Caco-2 (cell line): ENCODE measurements at regions not wholly inside any gene's neighbourhood (a gene's known extent, or its start where the extent isn't known, plus 50 kb on each side); places are given as distances from the start of the nearest gene placed in this dataset.

Source experiments
- BruUV-seq: library from RNA; stranded (reverse); fragments of 400-500 nt; replicated peaks from 2 replicates; lab custom pipeline; 2021; lab: Mats Ljungman, UMichigan
- CTCF ChIA-PET: fragments of 300-600 bp; sonication (Branson Sonifier 250); formaldehyde crosslinking; loops from one replicate; lab custom pipeline; 2022; ENCODE audit warnings: antibody characterized with exemption; lab: Charles Lee
- POLR2A ChIA-PET: fragments of 300-600 bp; sonication (Branson Sonifier 250); formaldehyde crosslinking; loops from one replicate; lab custom pipeline; 2022; ENCODE audit warnings: antibody characterized with exemption; lab: Charles Lee
- DNase-seq, 2 experiments: peaks; one replicate each; pipeline versions ENCODE4 v3.0.0 to v3.0.0-alpha.2; 2020 to 2022
- H3K27me3 ChIP-seq: replicated peaks from 2 replicates; pipeline ENCODE4 v1.6.0; 2011; ENCODE audit warnings: low read length; ENCODE audit not compliant: control insufficient read depth, insufficient read depth
- H3K36me3 ChIP-seq: 2 replicates; pipeline ENCODE4 v1.5.1; 2011; ENCODE audit warnings: low read length; ENCODE audit not compliant: control insufficient read depth, insufficient read depth
- H3K4me1 ChIP-seq: fragments of 250-450 bp; sonication (Bioruptor Pico); 2 replicates; pipeline ENCODE4 v1.5.1; 2020; ENCODE audit warnings: mild to moderate bottlenecking
- H3K4me3 ChIP-seq: 2 replicates; pipeline ENCODE4 v1.5.1; 2011; ENCODE audit warnings: low read depth, mild to moderate bottlenecking, control low read depth, low read length
- H3K9me3 ChIP-seq: fragments of 250-450 bp; sonication (Bioruptor Pico); 2 replicates; pipeline ENCODE4 v1.5.1; 2020; ENCODE audit warnings: mild to moderate bottlenecking, moderate library complexity
- H3K27ac Mint-ChIP-seq: one replicate; pipeline ENCODE4 v1.8.0; 2022; ENCODE audit warnings: mixed read lengths; ENCODE audit not compliant: unreplicated experiment
- H3K27me3 Mint-ChIP-seq: one replicate; pipeline ENCODE4 v1.8.0; 2022; ENCODE audit warnings: mixed read lengths; ENCODE audit not compliant: insufficient read depth, unreplicated experiment
- H3K36me3 Mint-ChIP-seq: one replicate; pipeline ENCODE4 v1.8.0; 2022; ENCODE audit warnings: mild to moderate bottlenecking, mixed read lengths; ENCODE audit not compliant: insufficient read depth, unreplicated experiment
- H3K4me1 Mint-ChIP-seq: one replicate; pipeline ENCODE4 v1.8.0; 2022; ENCODE audit warnings: low read depth, mixed read lengths; ENCODE audit not compliant: unreplicated experiment
- H3K4me3 Mint-ChIP-seq: one replicate; pipeline ENCODE4 v1.8.0; 2022; ENCODE audit warnings: mild to moderate bottlenecking, moderate library complexity, mixed read lengths; ENCODE audit not compliant: unreplicated experiment
- H3K9me3 Mint-ChIP-seq: one replicate; pipeline ENCODE4 v1.8.0; 2022; ENCODE audit warnings: mixed read lengths; ENCODE audit not compliant: unreplicated experiment
- CTCF ChIP-seq, 2 experiments: fragments of 200-600 bp in 1 of 2; IDR thresholded peaks; 1 replicate in 1 of 2; 2 replicates in 1 of 2; pipeline versions ENCODE4 v1.5.1 to v1.8.0; 2011 to 2022; ENCODE audit warnings: antibody characterized with exemption in 1 of 2, control low read depth in 1 of 2, inconsistent platforms in 1 of 2, low read depth in 1 of 2, low read length in 1 of 2, mild to moderate bottlenecking in 1 of 2, moderate library complexity in 1 of 2; ENCODE audit not compliant: insufficient read depth in 1 of 2, severe bottlenecking in 1 of 2, unreplicated experiment in 1 of 2
- intact Hi-C: fragments of 100-400 bp; cut with micrococcal nuclease; formaldehyde crosslinking; loops from one replicate; pipeline ENCODE4 v1.10.0; 2022; ENCODE audit not compliant: unreplicated experiment

- H3K9me3 ChIP-seq: no peaks in the 10 kb centered on the region
- H3K9me3 Mint-ChIP-seq: no peaks in the 10 kb centered on the region
- DNase-seq: no peak
- no peaks in the 10 kb centered on the region for H3K4me1 ChIP-seq
- no peak overlapping the region for H3K4me3 ChIP-seq
- H3K36me3 Mint-ChIP-seq: no peaks in the 10 kb centered on the region
- H3K4me3 Mint-ChIP-seq: no peak overlapping the region
- H3K4me1 Mint-ChIP-seq: no peaks in the 10 kb centered on the region
- BruUV-seq: no TSS peak
- intact Hi-C loops: no loop called here
- TF ChIP-seq CTCF (IDR thresholded peaks at IDR 0.05; ENCODE audit: insufficient read depth in 1 of 2, low read depth in 1 of 2, low read length in 1 of 2, severe bottlenecking in 1 of 2, unreplicated experiment in 1 of 2): no peak
- POLR2A ChIA-PET: no interaction called here
- H3K36me3 ChIP-seq: no peaks in the 10 kb centered on the region
- CTCF ChIA-PET: no interaction called here
- no peak overlapping the region for H3K27ac Mint-ChIP-seq
- peaks cover 8% of the 10 kb centered on the region for H3K27me3 Mint-ChIP-seq
- H3K27me3 ChIP-seq: no peaks in the 10 kb centered on the region
Measured at GRCh38 chr2:145126146-145126545, 606.2 kb upstream of the ZEB2 start.

DNA sequence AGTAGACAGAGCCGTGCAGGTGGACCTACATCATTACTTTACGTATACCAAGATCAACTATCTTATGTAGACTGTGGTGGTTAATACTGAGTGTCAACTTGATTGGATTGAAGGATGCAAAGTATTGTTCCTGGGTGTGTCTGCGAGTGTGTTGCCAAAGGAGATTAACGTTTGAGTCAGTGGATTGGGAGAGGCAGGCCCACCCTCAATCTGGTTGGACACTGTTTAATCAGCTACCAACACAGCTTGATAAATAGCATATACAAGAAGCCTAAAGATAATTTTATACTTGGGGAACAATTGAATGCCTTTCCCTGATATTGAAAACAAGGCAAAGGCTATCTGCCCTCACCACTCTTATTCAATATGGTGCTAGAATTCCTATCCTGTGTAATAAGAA, 604.2 kb upstream of the ZEB2 start:
- CTCF ChIA-PET: no interaction called here
- Histone ChIP-seq H3K4me1 (no peaks in the 10 kb centered on the region), H3K9me3 (no peaks in the 10 kb centered on the region), H3K36me3 (no peaks in the 10 kb centered on the region), H3K4me3 (no peak overlapping the region), H3K27me3 (no peaks in the 10 kb centered on the region)
- DNase-seq: no peak
- intact Hi-C loops: no loop called here
- TF ChIP-seq CTCF (IDR thresholded peaks at IDR 0.05; ENCODE audit: insufficient read depth in 1 of 2, low read depth in 1 of 2, low read length in 1 of 2, severe bottlenecking in 1 of 2, unreplicated experiment in 1 of 2): no peak
- H3K27me3 Mint-ChIP-seq: peaks cover 5% of the 10 kb centered on the region
- H3K9me3 Mint-ChIP-seq: no peaks in the 10 kb centered on the region
- no peak overlapping the region for H3K4me3 Mint-ChIP-seq
- no TSS peak for BruUV-seq
- H3K27ac Mint-ChIP-seq: no peak overlapping the region
- no peaks in the 10 kb centered on the region for H3K4me1 Mint-ChIP-seq
- H3K36me3 Mint-ChIP-seq: no peaks in the 10 kb centered on the region
- POLR2A ChIA-PET: no interaction called here

GRCh38 chr2:145123606-145124005, 603.7 kb upstream of the ZEB2 start:
- BruUV-seq: no TSS peak
- H3K27me3 Mint-ChIP-seq: peaks cover 5% of the 10 kb centered on the region
- no peaks in the 10 kb centered on the region for H3K36me3 ChIP-seq
- H3K36me3 Mint-ChIP-seq: no peaks in the 10 kb centered on the region
- no peaks in the 10 kb centered on the region for H3K4me1 Mint-ChIP-seq
- no peak overlapping the region for H3K27ac Mint-ChIP-seq
- H3K4me1 ChIP-seq: no peaks in the 10 kb centered on the region
- no peak for DNase-seq
- no peaks in the 10 kb centered on the region for H3K9me3 ChIP-seq
- H3K4me3 Mint-ChIP-seq: no peak overlapping the region
- no peak for TF ChIP-seq CTCF (IDR thresholded peaks at IDR 0.05; ENCODE audit: insufficient read depth in 1 of 2, low read depth in 1 of 2, low read length in 1 of 2, severe bottlenecking in 1 of 2, unreplicated experiment in 1 of 2)
- POLR2A ChIA-PET: no interaction called here
- no peaks in the 10 kb centered on the region for H3K9me3 Mint-ChIP-seq
- H3K4me3 ChIP-seq: no peak overlapping the region
- no peaks in the 10 kb centered on the region for H3K27me3 ChIP-seq
- intact Hi-C loops: no loop called here
- CTCF ChIA-PET: no interaction called here
